Adrenal gland (tissue), 9 donors: ENCODE measurements at regions not wholly inside any gene's neighbourhood (a gene's known extent, or its start where the extent isn't known, plus 50 kb on each side); places are given as distances from the start of the nearest gene placed in this dataset.

Source experiments
- DNase-seq, 7 donors: peaks; one replicate each; pipeline ENCODE4 v3.0.0-alpha.2; 2019 to 2020
- H3K27ac ChIP-seq, 5 donors: fragments of 200-600 bp; sonication (generic) in 4 of 5; 1 replicate in 3 of 5; 2 replicates in 2 of 5; pipeline versions ENCODE4 v1.5.1 to v1.8.0; 2016 to 2020; ENCODE audit warnings: mild to moderate bottlenecking in 1 of 5
- H3K27me3 ChIP-seq: fragments of 200-600 bp; 2 replicates; pipeline ENCODE4 v1.8.0; 2021
- H3K36me3 ChIP-seq, 2 donors: fragments of 200-600 bp; replicated peaks in 1 of 2; 1 replicate in 1 of 2; 2 replicates in 1 of 2; pipeline versions ENCODE4 v1.5.1 to v1.8.0; 2018 to 2022
- H3K4me1 ChIP-seq, 2 donors: fragments of 200-600 bp; replicated peaks in 1 of 2; 1 replicate in 1 of 2; 2 replicates in 1 of 2; pipeline versions ENCODE4 v1.5.1 to v1.8.0; 2018 to 2021
- H3K4me3 ChIP-seq, 4 donors: fragments of 200-600 bp; sonication (generic) in 3 of 4; one replicate each; pipeline ENCODE4 v1.5.1; 2016 to 2018
- H3K9me3 ChIP-seq, 3 donors: fragments of 200-600 bp; sonication (generic) in 1 of 3; replicated peaks in 1 of 3; 1 replicate in 2 of 3; 2 replicates in 1 of 3; pipeline versions ENCODE4 v1.5.1 to v1.8.0; 2016 to 2021
- POLR2A ChIP-seq, 2 donors: fragments of 450-650 bp; IDR thresholded peaks; one replicate each; pipeline ENCODE4 v1.6.1; 2017; ENCODE audit warnings: antibody characterized with exemption in 2 of 2, mild to moderate bottlenecking in 2 of 2, moderate library complexity in 1 of 2
- WGBS, 4 donors: extraction: QIAGEN DNeasy Blood & Tissue Kit in 2 of 4; methylation state at CpG; one replicate each; pipeline versions ENCODE4 v1.1.5 to v1.1.7; 2013 to 2017; 5-methylcytosine and 5-hydroxymethylcytosine counted together
- intact Hi-C, 2 donors: fragments of 100-400 bp; cut with DNase I; formaldehyde crosslinking; loops; one replicate each; pipeline versions ENCODE4 v1.14.1 to v1.15.0; 2022 to 2023
- TF ChIP-seq, protein P1 (sequence below), 6 experiments: fragments of 450-650 bp in 4 of 6; fragments of 200-600 bp in 2 of 6; sonication (generic) in 1 of 6; IDR thresholded peaks; 1 replicate in 5 of 6; 2 replicates in 1 of 6; pipeline versions ENCODE4 v1.5.1 to v1.8.0; 2016 to 2021; ENCODE audit warnings: antibody characterized with exemption in 6 of 6, mild to moderate bottlenecking in 2 of 6, moderate library complexity in 1 of 6
- donor health status: healthy with polysubstance abuse.
- donor health status: Bipolar disorder and iron deficiency.
- donor health status: DM: yes; HTN: yes; CAD: no.
- donor health status: DM: no; HTN: no; CAD: no.
- donor health status: DM: no; HTN: no; CAD: no.

DNA sequence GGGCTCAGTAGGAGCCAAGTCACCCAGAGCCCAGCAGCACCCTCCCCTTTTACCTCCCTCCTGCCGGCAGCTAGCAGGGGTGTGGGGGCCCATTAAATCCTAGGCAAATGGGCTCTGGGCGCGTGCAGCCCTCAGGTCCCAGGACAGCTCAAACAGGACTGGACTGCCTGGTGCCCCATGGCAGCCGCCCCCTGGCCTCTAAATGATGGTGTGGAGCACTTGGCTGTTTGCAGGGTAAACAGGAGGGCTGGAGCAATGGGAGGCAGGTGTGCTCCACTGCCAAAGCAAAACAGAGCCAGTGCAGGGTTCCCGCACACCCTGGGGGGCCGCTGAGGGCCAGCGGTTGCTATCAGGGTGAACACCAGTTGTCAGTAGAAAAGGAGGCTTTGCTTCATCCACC, 55.9 kb upstream of the C5orf58 start:
- WGBS, 4 donors, result 75 to 100% (median 83%) methylated on average over 3 to 7 of the region's 7 CpGs
- Histone ChIP-seq H3K4me3 (no peak overlapping the region), H3K9me3 (no peaks in the 10 kb centered on the region), H3K36me3 (no peaks in the 10 kb centered on the region), H3K27me3 (no peaks in the 10 kb centered on the region), H3K4me1 (no peaks in the 10 kb centered on the region), H3K27ac (no peak overlapping the region)
- intact Hi-C loops, result no loop called here
- no peak for DNase-seq
- TF ChIP-seq POLR2A (IDR thresholded peaks at IDR 0.05), result no peak
- TF ChIP-seq, protein P1, sequence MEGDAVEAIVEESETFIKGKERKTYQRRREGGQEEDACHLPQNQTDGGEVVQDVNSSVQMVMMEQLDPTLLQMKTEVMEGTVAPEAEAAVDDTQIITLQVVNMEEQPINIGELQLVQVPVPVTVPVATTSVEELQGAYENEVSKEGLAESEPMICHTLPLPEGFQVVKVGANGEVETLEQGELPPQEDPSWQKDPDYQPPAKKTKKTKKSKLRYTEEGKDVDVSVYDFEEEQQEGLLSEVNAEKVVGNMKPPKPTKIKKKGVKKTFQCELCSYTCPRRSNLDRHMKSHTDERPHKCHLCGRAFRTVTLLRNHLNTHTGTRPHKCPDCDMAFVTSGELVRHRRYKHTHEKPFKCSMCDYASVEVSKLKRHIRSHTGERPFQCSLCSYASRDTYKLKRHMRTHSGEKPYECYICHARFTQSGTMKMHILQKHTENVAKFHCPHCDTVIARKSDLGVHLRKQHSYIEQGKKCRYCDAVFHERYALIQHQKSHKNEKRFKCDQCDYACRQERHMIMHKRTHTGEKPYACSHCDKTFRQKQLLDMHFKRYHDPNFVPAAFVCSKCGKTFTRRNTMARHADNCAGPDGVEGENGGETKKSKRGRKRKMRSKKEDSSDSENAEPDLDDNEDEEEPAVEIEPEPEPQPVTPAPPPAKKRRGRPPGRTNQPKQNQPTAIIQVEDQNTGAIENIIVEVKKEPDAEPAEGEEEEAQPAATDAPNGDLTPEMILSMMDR (IDR thresholded peaks at IDR 0.05), result no peak

- no peaks in the 10 kb centered on the region for H3K36me3 ChIP-seq
- 82 to 90% (median 88%) methylated on average over 7 to 8 of the region's 8 CpGs for WGBS, 4 donors
- TF ChIP-seq, protein P1 (IDR thresholded peaks at IDR 0.05), result no peak
- no peak for TF ChIP-seq POLR2A (IDR thresholded peaks at IDR 0.05)
- no peaks in the 10 kb centered on the region for H3K4me1 ChIP-seq
- intact Hi-C loops, result no loop called here
- H3K27ac ChIP-seq, result no peak overlapping the region
- no peaks in the 10 kb centered on the region for H3K9me3 ChIP-seq
- DNase-seq, result no peak
- no peaks in the 10 kb centered on the region for H3K27me3 ChIP-seq
- no peak overlapping the region for H3K4me3 ChIP-seq
Observed at GRCh38 chr5:170178814-170179213, 54.0 kb upstream of the C5orf58 start.

- DNase-seq, result no peak
- Histone ChIP-seq H3K9me3 (no peaks in the 10 kb centered on the region), H3K36me3 (no peaks in the 10 kb centered on the region), H3K4me3 (no peak overlapping the region), H3K27me3 (no peaks in the 10 kb centered on the region), H3K4me1 (no peaks in the 10 kb centered on the region), H3K27ac (no peak overlapping the region)
- 67 to 87% (median 83%) methylated on average over 4 to 7 of the region's 7 CpGs for WGBS, 4 donors
- TF ChIP-seq, protein P1 (IDR thresholded peaks at IDR 0.05), result no peak
- TF ChIP-seq POLR2A (IDR thresholded peaks at IDR 0.05), result no peak
- intact Hi-C loops, result no loop called here
Observed at GRCh38 chr5:170179626-170180025, 53.2 kb upstream of the C5orf58 start.

DNA sequence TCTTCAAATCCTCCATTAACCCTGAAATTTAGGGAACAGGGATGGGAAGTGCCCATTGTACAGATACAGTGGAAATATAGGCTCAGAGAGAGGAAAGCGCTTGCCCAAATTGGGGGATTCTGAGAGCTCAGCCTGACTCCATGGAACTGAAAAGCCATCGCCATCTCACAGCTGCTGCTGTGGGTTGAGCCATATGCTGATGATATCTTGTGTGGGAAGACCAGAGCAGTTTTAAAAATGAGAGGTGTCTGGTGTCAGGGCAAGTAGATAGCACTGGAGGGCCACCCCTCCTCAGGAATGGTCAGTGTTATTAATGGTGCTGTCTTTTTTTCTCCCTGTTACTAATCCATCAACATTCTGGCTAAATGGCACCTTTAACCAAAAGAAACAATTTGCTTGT, 50.9 kb upstream of the C5orf58 start:
- Histone ChIP-seq H3K27me3 (no peaks in the 10 kb centered on the region), H3K9me3 (no peaks in the 10 kb centered on the region), H3K36me3 (no peaks in the 10 kb centered on the region), H3K4me3 (no peak overlapping the region), H3K27ac (no peak overlapping the region), H3K4me1 (no peaks in the 10 kb centered on the region)
- no peak for TF ChIP-seq POLR2A (IDR thresholded peaks at IDR 0.05)
- TF ChIP-seq, protein P1 (IDR thresholded peaks at IDR 0.05), result no peak
- WGBS, 4 donors, result 92 to 100% (median 94%) methylated on average over 2 of the region's 2 CpGs
- intact Hi-C loops, result no loop called here
- DNase-seq, result no peak
